C4-2B (cell line): ENCODE measurements at regions not wholly inside any gene's neighbourhood (a gene's known extent, or its start where the extent isn't known, plus 50 kb on each side); places are given as distances from the start of the nearest gene placed in this dataset.

Source experiments
- H3K27ac ChIP-seq: fragments of 450-650 bp; 2 replicates; pipeline ENCODE4 v1.5.1; 2017
- ZFX ChIP-seq: fragments of 450-650 bp; IDR thresholded peaks from 2 replicates; pipeline ENCODE4 v1.6.1; 2017
- TF ChIP-seq, protein P1 (sequence below): fragments of 450-650 bp; conservative IDR thresholded peaks from 2 replicates; pipeline ENCODE4 v1.5.1; 2017; ENCODE audit warnings: mild to moderate bottlenecking

DNA sequence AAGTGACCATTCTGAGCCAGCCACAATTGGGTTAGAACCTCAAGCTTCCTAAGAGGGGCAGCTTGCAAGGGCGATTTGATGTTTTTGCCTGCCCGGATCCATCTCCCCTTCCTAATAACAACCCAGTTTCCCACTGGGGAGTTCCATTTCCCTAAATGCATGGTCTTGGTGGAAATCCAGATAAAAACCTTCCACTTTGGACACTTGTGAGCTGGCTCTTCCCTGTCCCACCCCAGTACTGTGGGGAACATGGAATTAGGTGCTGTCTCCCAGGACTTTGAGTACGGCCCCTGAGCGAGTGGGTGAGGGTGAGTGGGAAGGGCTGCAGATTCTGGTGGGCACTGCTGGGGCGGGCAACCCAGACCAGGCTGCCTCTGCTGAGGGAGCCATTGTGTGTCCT, 122.3 kb downstream of the DDX1 start:
- no peak for TF ChIP-seq ZFX
- TF ChIP-seq, protein P1, sequence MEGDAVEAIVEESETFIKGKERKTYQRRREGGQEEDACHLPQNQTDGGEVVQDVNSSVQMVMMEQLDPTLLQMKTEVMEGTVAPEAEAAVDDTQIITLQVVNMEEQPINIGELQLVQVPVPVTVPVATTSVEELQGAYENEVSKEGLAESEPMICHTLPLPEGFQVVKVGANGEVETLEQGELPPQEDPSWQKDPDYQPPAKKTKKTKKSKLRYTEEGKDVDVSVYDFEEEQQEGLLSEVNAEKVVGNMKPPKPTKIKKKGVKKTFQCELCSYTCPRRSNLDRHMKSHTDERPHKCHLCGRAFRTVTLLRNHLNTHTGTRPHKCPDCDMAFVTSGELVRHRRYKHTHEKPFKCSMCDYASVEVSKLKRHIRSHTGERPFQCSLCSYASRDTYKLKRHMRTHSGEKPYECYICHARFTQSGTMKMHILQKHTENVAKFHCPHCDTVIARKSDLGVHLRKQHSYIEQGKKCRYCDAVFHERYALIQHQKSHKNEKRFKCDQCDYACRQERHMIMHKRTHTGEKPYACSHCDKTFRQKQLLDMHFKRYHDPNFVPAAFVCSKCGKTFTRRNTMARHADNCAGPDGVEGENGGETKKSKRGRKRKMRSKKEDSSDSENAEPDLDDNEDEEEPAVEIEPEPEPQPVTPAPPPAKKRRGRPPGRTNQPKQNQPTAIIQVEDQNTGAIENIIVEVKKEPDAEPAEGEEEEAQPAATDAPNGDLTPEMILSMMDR: no peak
- no peak overlapping the region for H3K27ac ChIP-seq

DNA sequence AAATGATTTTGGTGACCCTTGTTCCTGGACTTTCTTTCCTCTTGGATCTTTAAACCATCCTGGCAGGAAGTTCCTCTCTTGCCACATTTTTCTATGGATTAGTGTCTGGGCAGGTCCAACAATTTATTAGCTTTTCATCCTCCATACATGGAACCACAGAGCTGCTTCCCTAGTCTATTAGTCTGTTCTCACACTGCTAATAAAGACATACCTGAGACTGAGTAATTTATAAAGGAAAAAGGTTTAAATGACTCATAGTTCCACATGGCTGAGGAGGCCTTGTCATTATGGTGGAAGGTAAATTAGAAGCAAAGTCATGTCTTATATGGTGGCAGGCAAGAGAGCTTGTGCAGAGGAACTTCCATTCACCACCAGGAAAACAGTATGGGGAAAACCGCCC, 122.9 kb downstream of the DDX1 start:
- TF ChIP-seq, protein P1: no peak
- no peak for TF ChIP-seq ZFX
- H3K27ac ChIP-seq: no peak overlapping the region

DNA sequence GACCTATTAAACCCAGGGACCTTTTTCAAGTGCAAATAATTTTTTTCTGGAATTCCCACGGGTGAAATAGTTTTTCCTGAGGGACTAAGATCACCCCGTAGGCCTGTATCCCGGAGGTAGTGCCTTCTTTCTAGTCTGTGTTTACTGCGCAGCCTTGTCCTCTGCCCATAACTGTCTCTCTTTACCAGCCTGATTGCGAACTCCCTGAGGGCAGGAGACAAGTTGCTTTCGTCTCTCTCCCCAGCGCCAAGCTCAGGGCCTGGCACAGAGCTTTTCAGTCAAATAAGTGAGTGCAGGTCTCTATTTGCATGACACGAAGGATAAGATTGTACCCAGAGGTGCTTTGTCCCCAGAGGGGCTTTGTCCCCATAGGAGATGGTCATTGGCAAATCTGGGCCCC, 123.9 kb downstream of the DDX1 start:
- TF ChIP-seq ZFX: no peak
- TF ChIP-seq, protein P1: no peak
- H3K27ac ChIP-seq: no peak overlapping the region

DNA sequence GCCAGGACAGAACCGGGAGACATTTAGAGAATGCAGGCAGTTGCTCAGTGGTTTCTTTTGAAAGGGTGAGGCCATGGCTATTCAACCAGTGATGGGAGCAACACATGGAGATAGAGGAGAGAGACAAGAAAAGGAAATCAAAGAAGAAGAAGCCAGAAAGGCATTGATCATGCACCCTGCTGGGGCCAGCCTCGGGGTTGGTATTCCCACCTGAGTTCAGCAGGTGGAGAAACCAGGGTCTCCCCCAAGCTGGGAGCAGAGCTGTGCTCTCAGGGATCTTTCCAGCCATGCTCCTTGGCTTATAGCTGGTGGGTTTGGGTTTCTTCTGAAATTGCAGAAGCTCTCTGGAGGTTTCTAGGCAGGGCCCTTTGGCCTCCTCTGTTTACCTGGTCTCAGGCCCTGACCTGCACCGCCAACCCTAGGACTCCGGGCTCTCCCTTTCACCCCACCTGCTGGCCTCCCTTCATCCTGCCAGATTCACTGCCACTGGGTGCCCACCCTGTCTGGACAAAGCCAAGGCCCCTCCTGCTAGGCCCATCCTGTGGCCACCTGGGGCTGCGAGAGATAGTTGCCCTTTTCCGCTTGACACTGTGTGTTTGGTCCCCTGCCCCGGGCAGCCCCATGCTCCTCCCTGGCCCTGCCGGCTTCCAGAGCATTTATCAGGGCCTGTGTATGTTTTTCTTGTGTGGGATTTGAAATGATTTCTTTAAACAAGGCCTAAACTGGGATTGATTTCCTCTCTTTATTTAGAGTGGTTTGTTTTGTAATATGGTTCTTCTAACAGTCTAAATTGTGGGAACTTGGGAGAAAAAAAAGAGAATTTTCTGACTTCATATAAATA, 126.7 kb downstream of the DDX1 start:
- no peak for TF ChIP-seq ZFX
- TF ChIP-seq, protein P1: no peak

DNA sequence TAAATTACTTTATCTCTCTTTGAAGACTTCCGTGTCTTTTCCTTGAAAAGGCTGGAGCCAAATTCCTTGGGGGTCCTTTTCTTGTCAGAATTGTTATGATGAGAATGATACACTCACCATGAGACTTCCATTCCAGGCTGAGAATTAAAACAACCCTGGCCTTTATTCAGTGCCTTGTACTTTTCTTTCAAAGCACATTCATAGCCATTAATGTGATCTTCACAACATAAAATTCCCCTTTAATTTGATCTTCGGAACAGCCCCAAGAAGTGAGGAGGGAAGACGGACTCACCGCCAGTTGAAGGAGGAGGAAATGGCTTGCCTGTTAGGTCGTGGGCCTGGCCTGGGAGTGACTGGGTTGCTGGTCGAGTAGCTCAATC, 127.3 kb downstream of the DDX1 start:
- H3K27ac ChIP-seq: no peak overlapping the region
- no peak for TF ChIP-seq ZFX
- TF ChIP-seq, protein P1: no peak

More for the DNA sequence above, 126.7 kb downstream of the DDX1 start:
- H3K27ac ChIP-seq: no peak overlapping the region

DNA sequence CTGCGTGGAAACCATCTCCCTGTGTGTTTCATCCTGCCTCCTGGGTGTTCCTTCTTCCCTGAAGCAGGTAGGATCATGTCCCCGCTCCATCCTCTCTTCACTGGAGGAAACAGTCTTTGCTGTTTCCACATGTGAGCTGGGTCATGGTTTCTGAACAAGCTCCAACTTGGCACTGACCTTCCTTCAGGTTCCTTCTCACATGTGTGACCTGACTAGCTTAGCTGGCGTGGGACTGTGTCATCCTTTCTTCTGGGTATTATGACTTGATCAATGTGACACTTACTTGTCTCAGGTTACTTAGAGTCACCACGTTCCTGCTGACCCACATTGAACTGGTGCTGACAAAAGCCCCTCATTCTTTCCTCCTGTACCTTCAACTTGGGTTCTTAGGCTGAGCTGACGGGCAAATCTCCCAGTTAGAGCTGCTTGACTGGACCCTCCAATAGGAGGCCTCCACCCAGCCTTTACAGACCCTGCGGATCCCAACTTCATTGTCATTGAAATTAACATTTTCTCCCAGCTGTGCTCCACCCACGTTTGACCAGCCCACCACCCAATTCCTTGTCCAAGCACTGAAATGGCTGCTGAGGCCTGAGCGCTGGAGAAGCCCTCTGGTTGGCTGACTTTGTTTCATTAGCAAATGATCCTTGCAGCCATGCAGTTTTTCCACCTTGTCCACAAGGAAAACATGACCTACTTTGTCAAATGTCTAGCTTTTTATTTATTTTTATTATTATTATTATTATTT, 128.1 kb downstream of the DDX1 start:
- TF ChIP-seq ZFX: no peak
- TF ChIP-seq, protein P1: no peak

More for the DNA sequence above, 128.1 kb downstream of the DDX1 start:
- H3K27ac ChIP-seq: no peak overlapping the region
